Endothelial cell of umbilical vein (primary cell): ENCODE measurements at regions not wholly inside any gene's neighbourhood (a gene's known extent, or its start where the extent isn't known, plus 50 kb on each side); places are given as distances from the start of the nearest gene placed in this dataset.

Source experiments
- BruUV-seq: library from RNA; stranded (reverse); fragments of 400-500 nt; replicated peaks from 2 replicates; lab custom pipeline; 2021; lab: Mats Ljungman, UMichigan
- CTCF ChIA-PET: fragments of 300-600, 350-600 bp; sonication (Branson Sonifier 250); formaldehyde crosslinking; loops from one replicate; lab custom pipeline; 2021; ENCODE audit warnings: antibody characterized with exemption, inconsistent platforms; lab: Charles Lee
- POLR2A ChIA-PET: fragments of 300-600, 350-600 bp; sonication (Branson Sonifier 250); formaldehyde crosslinking; loops from one replicate; lab custom pipeline; 2021; ENCODE audit warnings: antibody characterized with exemption, inconsistent platforms; lab: Charles Lee
- DNase-seq: peaks from one replicate; pipeline ENCODE4 v3.0.0-alpha.2; 2011; ENCODE audit warnings: low read depth, low spot score
- FAIRE-seq: peaks from 2 replicates; lab custom pipeline; 2011; peaks lifted over from hg19 to GRCh38; lab: Jason Lieb, UNC
- H2AFZ ChIP-seq: 2 replicates; pipeline ENCODE4 v1.6.0; 2012; ENCODE audit warnings: low read depth, low read length, control low read depth, inconsistent platforms
- H3K27ac ChIP-seq: 2 replicates; pipeline ENCODE4 v1.5.1; 2011; ENCODE audit warnings: low read depth, mild to moderate bottlenecking, control low read depth, low read length, moderate library complexity; ENCODE audit not compliant: insufficient read depth
- H3K27me3 ChIP-seq, 2 experiments: 2 replicates each; pipeline versions ENCODE4 v1.6.0 to v1.6.1; 2011; ENCODE audit warnings: low read length in 2 of 2, mixed read lengths in 1 of 2; ENCODE audit not compliant: control insufficient read depth in 2 of 2, insufficient read depth in 2 of 2
- H3K36me3 ChIP-seq, 2 experiments: 2 replicates in 1 of 2; 3 replicates in 1 of 2; pipeline ENCODE4 v1.5.1; 2011; ENCODE audit warnings: low read length in 2 of 2, mild to moderate bottlenecking in 1 of 2, moderate library complexity in 1 of 2; ENCODE audit not compliant: control insufficient read depth in 2 of 2, insufficient read depth in 2 of 2; ENCODE audit errors: extremely low read depth in 1 of 2
- H3K4me1 ChIP-seq: 3 replicates; pipeline ENCODE4 v1.5.1; 2011; ENCODE audit warnings: mild to moderate bottlenecking, low read length; ENCODE audit not compliant: control insufficient read depth, insufficient read depth; ENCODE audit errors: extremely low read depth
- H3K4me2 ChIP-seq: 2 replicates; pipeline ENCODE4 v1.6.1; 2011; ENCODE audit warnings: low read length, control low read depth, mixed read lengths; ENCODE audit not compliant: insufficient read depth
- H3K4me3 ChIP-seq, 3 experiments: fragments of 200-600 bp in 1 of 3; sonication (generic), shearing (Covaris generic) in 1 of 3; replicated peaks in 1 of 3; 2 replicates each; pipeline ENCODE4 v1.5.1; 2011 to 2016; ENCODE audit warnings: control low read depth in 3 of 3, low read length in 3 of 3, mild to moderate bottlenecking in 2 of 3, inconsistent platforms in 1 of 3, low read depth in 1 of 3, moderate library complexity in 1 of 3; ENCODE audit not compliant: insufficient read depth in 1 of 3
- H3K79me2 ChIP-seq: 2 replicates; pipeline ENCODE4 v1.6.0; 2012; ENCODE audit warnings: low read length, inconsistent platforms; ENCODE audit not compliant: control insufficient read depth, insufficient read depth
- H3K9ac ChIP-seq: replicated peaks from 2 replicates; pipeline ENCODE3; 2011; ENCODE audit warnings: low read length, control low read depth; ENCODE audit not compliant: insufficient read depth; ENCODE audit errors: extremely low read depth
- H3K9me1 ChIP-seq: replicated peaks from 3 replicates; pipeline ENCODE4 v1.6.0; 2011; ENCODE audit warnings: mild to moderate bottlenecking, low read length; ENCODE audit not compliant: control insufficient read depth, insufficient read depth; ENCODE audit errors: extremely low read depth
- H3K9me3 ChIP-seq: replicated peaks from 2 replicates; pipeline ENCODE4 v1.5.1; 2012; ENCODE audit warnings: low read length, inconsistent platforms; ENCODE audit not compliant: control insufficient read depth, insufficient read depth
- H4K20me1 ChIP-seq: replicated peaks from 2 replicates; pipeline ENCODE3; 2011; ENCODE audit warnings: mild to moderate bottlenecking, low read length; ENCODE audit not compliant: control insufficient read depth, insufficient read depth; ENCODE audit errors: extremely low read depth
- CTCF ChIP-seq, 2 donors: IDR thresholded peaks; 1 replicate in 1 of 2; 2 replicates in 1 of 2; pipeline ENCODE4 v1.5.1; 2011; ENCODE audit warnings: low read length in 2 of 2, mild to moderate bottlenecking in 2 of 2, moderate library complexity in 2 of 2, control low read depth in 1 of 2, inconsistent platforms in 1 of 2, low read depth in 1 of 2; ENCODE audit not compliant: insufficient read depth in 1 of 2; ENCODE audit errors: extremely low read depth in 1 of 2
- EZH2 ChIP-seq: IDR thresholded peaks from 2 replicates; pipeline ENCODE4 v1.6.1; 2012; ENCODE audit warnings: borderline replicate concordance, low read depth, mild to moderate bottlenecking, moderate library complexity, low read length, inconsistent platforms; ENCODE audit not compliant: severe bottlenecking
- FOS ChIP-seq: IDR thresholded peaks from 2 replicates; pipeline ENCODE4 v1.6.1; 2011; ENCODE audit warnings: mild to moderate bottlenecking, low read length, moderate library complexity, borderline replicate concordance; ENCODE audit not compliant: insufficient read depth
- GATA2 ChIP-seq: IDR thresholded peaks from 2 replicates; pipeline ENCODE4 v1.7.0; 2011; ENCODE audit warnings: low read depth, mild to moderate bottlenecking, moderate library complexity, mixed read lengths, low read length; ENCODE audit not compliant: insufficient read length, insufficient read depth
- JUN ChIP-seq: IDR thresholded peaks from 2 replicates; pipeline ENCODE4 v1.6.1; 2011; ENCODE audit warnings: borderline replicate concordance, low read depth; ENCODE audit not compliant: insufficient read length, insufficient read depth
- MAX ChIP-seq: IDR thresholded peaks from 2 replicates; pipeline ENCODE4 v1.6.1; 2011; ENCODE audit not compliant: insufficient read depth, insufficient read length
- MYC ChIP-seq: IDR thresholded peaks from one replicate; pipeline ENCODE4 v1.6.1; 2011; ENCODE audit warnings: mild to moderate bottlenecking, low read depth, low read length
- POLR2A ChIP-seq: IDR thresholded peaks from 2 replicates; pipeline ENCODE4 v1.6.1; 2012; ENCODE audit warnings: low read depth, mild to moderate bottlenecking, control low read depth, low read length
- POLR2AphosphoS5 ChIP-seq: IDR thresholded peaks from 2 replicates; pipeline ENCODE4 v1.6.1; 2012; ENCODE audit warnings: low read depth, mild to moderate bottlenecking, control low read depth, low read length, moderate library complexity; ENCODE audit not compliant: insufficient read depth
- dilution Hi-C: fragments of 300-500 bp; cut with MboI; formaldehyde crosslinking; loops from one replicate; pipeline ENCODE4 v1.15.0; 2019; ENCODE audit warnings: low sequenced_read_pairs; ENCODE audit not compliant: extremely low pct_ligation_motif_present
- intact Hi-C: fragments of 100-400 bp; cut with micrococcal nuclease; formaldehyde crosslinking; loops from one replicate; pipeline ENCODE4 v1.10.0; 2022

- Histone ChIP-seq H3K4me1 (no peaks in the 10 kb centered on the region), H3K79me2 (no peaks in the 10 kb centered on the region), H3K9me3 (no peaks in the 10 kb centered on the region), H3K36me3 (no peaks in the 10 kb centered on the region), H3K4me3 (no peak overlapping the region), H4K20me1 (no peaks in the 10 kb centered on the region), H3K4me2 (no peak overlapping the region), H2AFZ (no peak overlapping the region), H3K27ac (no peak overlapping the region), H3K27me3 (peaks cover 5 to 7% of the 10 kb centered on the region in 2 experiments), H3K9me1 (no peaks in the 10 kb centered on the region), H3K9ac (no peak overlapping the region)
- intact Hi-C loops: no loop called here
- ChIA-PET CTCF (interaction anchor here (2.1 kb wide), 1 partner anchor 16 kb away, joined by 4 read pairs; no protein-coding TSS in a partner anchor), POLR2A (no interaction called here)
- FAIRE-seq (no peak), DNase-seq (no peak)
- BruUV-seq: no TSS peak
- no peak for TF ChIP-seq POLR2AphosphoS5
- dilution Hi-C loops: no loop called here
These were observed 52.5 kb upstream of the SLC25A4 start for GRCh38 chr4:185090592-185090991.

GRCh38 chr4:185092535-185093197 lies 50.4 kb upstream of the SLC25A4 start:
- H3K36me3 ChIP-seq: no peaks in the 10 kb centered on the region
- no peak overlapping the region for H2AFZ ChIP-seq
- H4K20me1 ChIP-seq: no peaks in the 10 kb centered on the region
- dilution Hi-C loops: no loop called here
- no peak for FAIRE-seq
- intact Hi-C loops: no loop called here
- POLR2A ChIA-PET: no interaction called here
- no peak overlapping the region for H3K4me2 ChIP-seq
- no peak overlapping the region for H3K4me3 ChIP-seq
- no peak for DNase-seq
- BruUV-seq: no TSS peak
- no peaks in the 10 kb centered on the region for H3K79me2 ChIP-seq
- no peak overlapping the region for H3K27ac ChIP-seq
- no peaks in the 10 kb centered on the region for H3K4me1 ChIP-seq
- no peaks in the 10 kb centered on the region for H3K9me1 ChIP-seq
- H3K9me3 ChIP-seq: no peaks in the 10 kb centered on the region
- peaks cover 7 to 11% of the 10 kb centered on the region in 2 experiments for H3K27me3 ChIP-seq
- CTCF ChIA-PET: interaction anchor here (1.0 to 9.1 kb wide), 3 partner anchors 14 to 88 kb away, joined by 3 to 168 read pairs (median 4); no protein-coding TSS in a partner anchor
- no peak overlapping the region for H3K9ac ChIP-seq
- TF ChIP-seq POLR2A (no peak), MAX (no peak), FOS (no peak), MYC (no peak), EZH2 (no peak), GATA2 (no peak), JUN (no peak), CTCF (IDR thresholded peaks at IDR 0.05; ENCODE audit: extremely low read depth in 1 of 2, insufficient read depth in 1 of 2, low read depth in 1 of 2, low read length in 2 of 2) (no peak), POLR2AphosphoS5 (no peak)
